GM12878 (cell line): ENCODE measurements at regions not wholly inside any gene's neighbourhood (a gene's known extent, or its start where the extent isn't known, plus 50 kb on each side); places are given as distances from the start of the nearest gene placed in this dataset.

Source experiments
- CEBPZ ChIP-seq: fragments of 150-350 bp; IDR thresholded peaks from 2 replicates; pipeline ENCODE4 v1.6.1; 2016; ENCODE audit warnings: low read depth, low read length
- RCOR1 ChIP-seq: conservative IDR thresholded peaks from 2 replicates; pipeline ENCODE4 v1.6.1; 2012; ENCODE audit warnings: low read depth, low read length, improper control_type of control experiment
- TCF3 ChIP-seq: IDR thresholded peaks from 2 replicates; pipeline ENCODE4 v1.6.1; 2012; ENCODE audit warnings: low read depth, mild to moderate bottlenecking, low read length, borderline replicate concordance; ENCODE audit not compliant: insufficient read depth
- ZBTB40 ChIP-seq: fragments of 450-650 bp; IDR thresholded peaks from 2 replicates; pipeline ENCODE4 v1.6.1; 2016; ENCODE audit warnings: mild to moderate bottlenecking, moderate library complexity, borderline replicate concordance
- TF ChIP-seq, protein P1 (sequence below): fragments of 450-650 bp; IDR thresholded peaks from 2 replicates; pipeline ENCODE4 v1.6.1; 2018; ENCODE audit warnings: mild to moderate bottlenecking, low read depth, moderate library complexity; ENCODE audit not compliant: partially characterized antibody

- TF ChIP-seq ZBTB40: no peak
- TF ChIP-seq TCF3: no peak
- TF ChIP-seq, protein P1, sequence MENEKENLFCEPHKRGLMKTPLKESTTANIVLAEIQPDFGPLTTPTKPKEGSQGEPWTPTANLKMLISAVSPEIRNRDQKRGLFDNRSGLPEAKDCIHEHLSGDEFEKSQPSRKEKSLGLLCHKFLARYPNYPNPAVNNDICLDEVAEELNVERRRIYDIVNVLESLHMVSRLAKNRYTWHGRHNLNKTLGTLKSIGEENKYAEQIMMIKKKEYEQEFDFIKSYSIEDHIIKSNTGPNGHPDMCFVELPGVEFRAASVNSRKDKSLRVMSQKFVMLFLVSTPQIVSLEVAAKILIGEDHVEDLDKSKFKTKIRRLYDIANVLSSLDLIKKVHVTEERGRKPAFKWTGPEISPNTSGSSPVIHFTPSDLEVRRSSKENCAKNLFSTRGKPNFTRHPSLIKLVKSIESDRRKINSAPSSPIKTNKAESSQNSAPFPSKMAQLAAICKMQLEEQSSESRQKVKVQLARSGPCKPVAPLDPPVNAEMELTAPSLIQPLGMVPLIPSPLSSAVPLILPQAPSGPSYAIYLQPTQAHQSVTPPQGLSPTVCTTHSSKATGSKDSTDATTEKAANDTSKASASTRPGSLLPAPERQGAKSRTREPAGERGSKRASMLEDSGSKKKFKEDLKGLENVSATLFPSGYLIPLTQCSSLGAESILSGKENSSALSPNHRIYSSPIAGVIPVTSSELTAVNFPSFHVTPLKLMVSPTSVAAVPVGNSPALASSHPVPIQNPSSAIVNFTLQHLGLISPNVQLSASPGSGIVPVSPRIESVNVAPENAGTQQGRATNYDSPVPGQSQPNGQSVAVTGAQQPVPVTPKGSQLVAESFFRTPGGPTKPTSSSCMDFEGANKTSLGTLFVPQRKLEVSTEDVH: no peak
- no peak for TF ChIP-seq RCOR1
- TF ChIP-seq CEBPZ: no peak
These were observed 186.4 kb upstream of the DEFB112 start (continued) for GRCh38 chr6:50236164-50236563.
